ENCODE measurements at regions not wholly inside any gene's neighbourhood (a gene's known extent, or its start where the extent isn't known, plus 50 kb on each side); places are given as distances from the start of the nearest gene placed in this dataset.
A peak's percentile ranks its signal among the peaks of the same experiment; 100 is the strongest.

DNA sequence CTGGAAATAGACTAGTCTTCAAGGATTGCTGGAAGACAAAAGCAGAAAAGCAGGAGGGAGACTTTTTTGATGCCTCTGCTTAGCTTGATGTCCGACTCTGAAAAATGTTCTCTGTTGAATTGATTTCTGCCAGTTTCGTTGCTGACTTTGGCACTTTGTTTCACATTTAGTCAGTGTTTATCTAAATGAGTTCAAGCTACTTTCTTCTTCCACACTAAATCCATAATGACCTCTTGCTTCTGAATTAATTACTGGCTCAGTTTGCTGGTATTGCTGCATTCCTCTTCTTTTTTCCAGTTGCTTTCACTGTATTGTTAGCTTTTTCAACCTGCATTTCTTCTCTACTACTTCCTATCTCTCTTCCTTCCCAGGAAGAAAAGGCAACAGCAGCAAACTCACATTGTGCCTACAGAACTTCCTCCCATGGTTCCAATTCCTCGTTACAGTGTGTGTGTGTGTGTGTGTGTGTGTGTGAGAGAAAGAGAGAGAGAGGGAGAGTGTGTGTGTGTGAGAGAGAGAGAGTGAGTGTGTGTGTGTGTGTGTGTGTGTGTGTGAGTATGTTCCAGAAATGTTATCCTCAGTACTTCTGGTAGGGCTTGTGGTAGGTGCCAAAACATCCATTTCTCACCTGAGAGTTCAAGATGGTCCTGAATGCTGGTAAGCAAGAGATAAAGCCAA, 234.8 kb downstream of the CSNK1G3 start:
- Histone ChIP-seq H3K4me3 (ENCODE audit: extremely low read depth in 1 of 4, insufficient read depth in 2 of 4, low read depth in 3 of 4, low read length in 4 of 4) (no peak overlapping the region), H2BK12ac (ENCODE audit: low read depth, low read length) (no peak overlapping the region), H3K9me3 (ENCODE audit: insufficient read depth in 2 of 2, low read depth in 1 of 2, low read length in 1 of 2) (no peaks in the 10 kb centered on the region), H4K8ac (ENCODE audit: extremely low read depth, insufficient read depth, low read length) (no peak overlapping the region), H2AK5ac (ENCODE audit: low read depth, low read length) (no peak overlapping the region), H3K27ac (ENCODE audit: low read depth, low read length) (no peak overlapping the region), H3K79me1 (ENCODE audit: low read depth, low read length) (no peaks in the 10 kb centered on the region), H3K79me2 (ENCODE audit: control insufficient read depth in 1 of 2, insufficient read depth in 2 of 2, low read length in 2 of 2) (no peaks in the 10 kb centered on the region), H2BK20ac (ENCODE audit: low read length) (no peak overlapping the region), H3K27me3 (replicated peaks in 1 of 4; ENCODE audit: control insufficient read depth in 3 of 4, extremely low read depth in 1 of 4, insufficient read depth in 3 of 4, low read length in 3 of 4) (no peaks in the 10 kb centered on the region), H3K4ac (replicated peaks; ENCODE audit: insufficient read length, low read depth, low read length) (no peak overlapping the region), H3K23ac (ENCODE audit: insufficient read length) (no peak overlapping the region), H3K14ac (ENCODE audit: insufficient read length) (no peak overlapping the region), H3K18ac (ENCODE audit: extremely low read depth, low read length) (no peak overlapping the region), H2AFZ (ENCODE audit: low read length) (0 out of 2 replicates have a peak overlapping the region, but pooled peaks have one; percentile 33), H2BK15ac (ENCODE audit: low read length) (no peak overlapping the region), H2BK5ac (ENCODE audit: low read depth, low read length) (no peak overlapping the region), H3K23me2 (ENCODE audit: low read depth, low read length) (peaks cover 2% of the 10 kb centered on the region; the same call in 1 of the 2 replicates), H3K4me2 (ENCODE audit: insufficient read depth in 1 of 2, low read depth in 2 of 2, low read length in 2 of 2) (no peak overlapping the region), H4K5ac (ENCODE audit: insufficient read length, low read depth, low read length) (no peak overlapping the region), H4K20me1 (replicated peaks in 1 of 2; ENCODE audit: control insufficient read depth in 1 of 2, insufficient read depth in 2 of 2, low read length in 2 of 2) (no peaks in the 10 kb centered on the region), H3K4me1 (replicated peaks in 1 of 4; ENCODE audit: control insufficient read depth in 3 of 4, insufficient read depth in 4 of 4, low read length in 3 of 4) (peaks cover 0 to 2% (median 1%) of the 10 kb centered on the region in 4 experiments; a peak in 4 of 7 replicates), H3K9ac (replicated peaks in 1 of 4; ENCODE audit: extremely low read depth in 1 of 4, low read depth in 3 of 4, low read length in 3 of 4) (no peak overlapping the region), H2BK120ac (replicated peaks; ENCODE audit: low read depth, low read length) (no peak overlapping the region), H4K91ac (replicated peaks; ENCODE audit: insufficient read length, low read length) (no peak overlapping the region), H3K36me3 (ENCODE audit: control insufficient read depth in 2 of 4, insufficient read depth in 4 of 4, low read length in 3 of 4) (no peaks in the 10 kb centered on the region), H3K56ac (replicated peaks; ENCODE audit: insufficient read length, low read depth, low read length) (no peak overlapping the region)
- CTCF ChIA-PET (ENCODE audit: partially characterized antibody), result interaction anchor here (1.1 kb wide), 1 partner anchor 173 kb away, joined by 3 read pairs; no protein-coding TSS in a partner anchor
- FAIRE-seq (no peak), DNase-seq (ENCODE audit: low read depth in 1 of 2, low spot score in 2 of 2) (no peak)
- WGBS, 2 experiments (ENCODE audit: extremely low coverage in 1 of 2, insufficient coverage in 1 of 2, insufficient read length in 1 of 2, insufficient replicate concordance in 2 of 2, low coverage in 1 of 2, low lambda C conversion rate in 2 of 2, missing lambda C conversion rate in 1 of 2), result 84% methylated on average over 3 of the region's 3 CpGs; no CpG with 5 or more reads in 1 of the 2 experiments
- POLR2A ChIA-PET (ENCODE audit: partially characterized antibody), result no interaction called here
- TF ChIP-seq ZNF274 (IDR thresholded peaks at IDR 0.05; ENCODE audit: borderline replicate concordance, extremely low read depth, low read length) (no peak), SIRT6 (IDR thresholded peaks at IDR 0.05; ENCODE audit: low read length) (no peak), HDAC2 (IDR thresholded peaks at IDR 0.05; ENCODE audit: borderline replicate concordance in 1 of 2, low read depth in 2 of 2, low read length in 2 of 2) (no peak), RNF2 (IDR thresholded peaks at IDR 0.05; ENCODE audit: borderline replicate concordance, low read depth, low read length, missing control alignments, poor library complexity, severe bottlenecking) (no peak), CREB1 (IDR thresholded peaks at IDR 0.05) (no peak), TBP (IDR thresholded peaks at IDR 0.05; ENCODE audit: low read depth, low read length) (no peak), TAF7 (optimal IDR thresholded peaks at IDR 0.05; ENCODE audit: borderline replicate concordance, low read depth, low read length) (no peak), SP4 (IDR thresholded peaks at IDR 0.05; ENCODE audit: low read length) (no peak)
- TF ChIP-seq, protein P1, sequence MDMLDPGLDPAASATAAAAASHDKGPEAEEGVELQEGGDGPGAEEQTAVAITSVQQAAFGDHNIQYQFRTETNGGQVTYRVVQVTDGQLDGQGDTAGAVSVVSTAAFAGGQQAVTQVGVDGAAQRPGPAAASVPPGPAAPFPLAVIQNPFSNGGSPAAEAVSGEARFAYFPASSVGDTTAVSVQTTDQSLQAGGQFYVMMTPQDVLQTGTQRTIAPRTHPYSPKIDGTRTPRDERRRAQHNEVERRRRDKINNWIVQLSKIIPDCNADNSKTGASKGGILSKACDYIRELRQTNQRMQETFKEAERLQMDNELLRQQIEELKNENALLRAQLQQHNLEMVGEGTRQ (IDR thresholded peaks at IDR 0.05; ENCODE audit: low read length), result no peak
- TF ChIP-seq, protein P2, sequence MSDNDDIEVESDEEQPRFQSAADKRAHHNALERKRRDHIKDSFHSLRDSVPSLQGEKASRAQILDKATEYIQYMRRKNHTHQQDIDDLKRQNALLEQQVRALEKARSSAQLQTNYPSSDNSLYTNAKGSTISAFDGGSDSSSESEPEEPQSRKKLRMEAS (IDR thresholded peaks at IDR 0.05), result no peak
- TF ChIP-seq, protein P3, sequence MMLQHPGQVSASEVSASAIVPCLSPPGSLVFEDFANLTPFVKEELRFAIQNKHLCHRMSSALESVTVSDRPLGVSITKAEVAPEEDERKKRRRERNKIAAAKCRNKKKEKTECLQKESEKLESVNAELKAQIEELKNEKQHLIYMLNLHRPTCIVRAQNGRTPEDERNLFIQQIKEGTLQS (IDR thresholded peaks at IDR 0.05; ENCODE audit: insufficient read depth, low read depth, low read length), result no peak

Data from H1 (cell line).